HEK293 (cell line): ENCODE measurements at regions not wholly inside any gene's neighbourhood (a gene's known extent, or its start where the extent isn't known, plus 50 kb on each side); places are given as distances from the start of the nearest gene placed in this dataset.

ENCODE experiments used
- CTCF ChIA-PET: fragments of 350-600 bp; formaldehyde crosslinking; extraction: SDS; loops from one replicate; lab custom pipeline; 2021; ENCODE audit warnings: antibody characterized with exemption; lab: Yijun Ruan, JAX
- POLR2A ChIA-PET: fragments of 300-600 bp; formaldehyde crosslinking; extraction: SDS; loops from one replicate; lab custom pipeline; 2020; ENCODE audit warnings: antibody characterized with exemption, inconsistent platforms; lab: Yijun Ruan, JAX
- H3K27ac ChIP-seq: fragments of 200-500 bp; sonication (Bioruptor generic); 2 replicates; pipeline ENCODE4 v1.5.1; 2014; ENCODE audit warnings: low read depth, low read length, control low read depth, inconsistent platforms; ENCODE audit errors: extremely low read depth
- H3K36me3 ChIP-seq, 2 experiments: fragments of 200-500 bp in 1 of 2; sonication (Bioruptor generic) in 1 of 2; 1 replicate in 1 of 2; 2 replicates in 1 of 2; pipeline ENCODE4 v1.5.1; 2014 to 2017; ENCODE audit warnings: inconsistent platforms in 2 of 2, low read length in 2 of 2; ENCODE audit not compliant: control insufficient read depth in 2 of 2, insufficient read depth in 1 of 2
- H3K4me1 ChIP-seq: fragments of 200-500 bp; sonication (Bioruptor generic); 2 replicates; pipeline ENCODE4 v1.5.1; 2014; ENCODE audit warnings: mild to moderate bottlenecking, low read length, inconsistent platforms; ENCODE audit not compliant: control insufficient read depth, insufficient read depth
- H3K4me3 ChIP-seq: 2 replicates; pipeline ENCODE4 v1.5.1; 2011; ENCODE audit warnings: low read depth, mild to moderate bottlenecking, control low read depth, low read length, moderate library complexity
- H3K9me3 ChIP-seq: fragments of 200-500 bp; sonication (Bioruptor generic); 2 replicates; pipeline ENCODE4 v1.5.1; 2014; ENCODE audit warnings: low read depth, low read length, inconsistent platforms; ENCODE audit not compliant: control insufficient read depth, insufficient read depth
- BCL11B ChIP-seq: fragments of 450-650 bp; formaldehyde crosslinking; IDR thresholded peaks from 2 replicates; pipeline ENCODE4 v1.5.1; 2016; ENCODE audit warnings: low read depth, missing biosample characterization, missing genetic modification characterization
- HIC1 ChIP-seq: fragments of 450-650 bp; formaldehyde crosslinking; IDR thresholded peaks from 2 replicates; pipeline ENCODE4 v1.5.1; 2016; ENCODE audit warnings: missing biosample characterization, missing genetic modification characterization
- KLF8 ChIP-seq: fragments of 450-650 bp; formaldehyde crosslinking; IDR thresholded peaks from 2 replicates; pipeline ENCODE4 v1.5.1; 2016; ENCODE audit warnings: missing biosample characterization, missing genetic modification characterization
- KLF9 ChIP-seq: fragments of 450-650 bp; formaldehyde crosslinking; IDR thresholded peaks from 2 replicates; pipeline ENCODE4 v1.5.1; 2016; ENCODE audit warnings: missing biosample characterization, missing genetic modification characterization, low read depth
- OSR2 ChIP-seq: fragments of 450-650 bp; formaldehyde crosslinking; IDR thresholded peaks from 2 replicates; pipeline ENCODE4 v1.5.1; 2016; ENCODE audit warnings: missing biosample characterization, missing genetic modification characterization
- REPIN1 ChIP-seq: fragments of 450-650 bp; formaldehyde crosslinking; IDR thresholded peaks from 2 replicates; pipeline ENCODE4 v1.5.1; 2017; ENCODE audit warnings: missing biosample characterization, missing genetic modification characterization, low read depth
- REST ChIP-seq: fragments of 450-650 bp; formaldehyde crosslinking; IDR thresholded peaks from 2 replicates; pipeline ENCODE4 v1.5.1; 2016; ENCODE audit warnings: missing biosample characterization, missing genetic modification characterization
- SCRT2 ChIP-seq: fragments of 450-650 bp; formaldehyde crosslinking; IDR thresholded peaks from 2 replicates; pipeline ENCODE4 v1.5.1; 2016; ENCODE audit warnings: missing biosample characterization, missing genetic modification characterization
- ZBTB10 ChIP-seq: fragments of 450-650 bp; formaldehyde crosslinking; IDR thresholded peaks from 2 replicates; pipeline ENCODE4 v1.5.1; 2016; ENCODE audit warnings: missing biosample characterization, missing genetic modification characterization
- ZFP3 ChIP-seq: fragments of 450-650 bp; formaldehyde crosslinking; IDR thresholded peaks from 2 replicates; pipeline ENCODE4 v1.5.1; 2016; ENCODE audit warnings: low read depth, missing biosample characterization, missing genetic modification characterization
- ZNF10 ChIP-seq: fragments of 450-650 bp; formaldehyde crosslinking; IDR thresholded peaks from 2 replicates; pipeline ENCODE4 v1.5.1; 2017; ENCODE audit warnings: missing biosample characterization, missing genetic modification characterization
- ZNF146 ChIP-seq: fragments of 450-650 bp; formaldehyde crosslinking; IDR thresholded peaks from 2 replicates; pipeline ENCODE4 v1.5.1; 2016; ENCODE audit warnings: missing biosample characterization, missing genetic modification characterization
- ZNF223 ChIP-seq: fragments of 450-650 bp; formaldehyde crosslinking; IDR thresholded peaks from 2 replicates; pipeline ENCODE4 v1.5.1; 2016; ENCODE audit warnings: missing biosample characterization, missing genetic modification characterization
- ZNF280C ChIP-seq: fragments of 450-650 bp; formaldehyde crosslinking; IDR thresholded peaks from 2 replicates; pipeline ENCODE4 v1.5.1; 2016; ENCODE audit warnings: missing biosample characterization, missing genetic modification characterization
- ZNF354C ChIP-seq: fragments of 450-650 bp; formaldehyde crosslinking; IDR thresholded peaks from 2 replicates; pipeline ENCODE4 v1.5.1; 2016; ENCODE audit warnings: missing biosample characterization, missing genetic modification characterization, low read depth, borderline replicate concordance
- ZNF366 ChIP-seq: fragments of 450-650 bp; formaldehyde crosslinking; conservative IDR thresholded peaks from 2 replicates; pipeline ENCODE4 v1.5.1; 2016; ENCODE audit warnings: missing biosample characterization, missing genetic modification characterization
- ZNF394 ChIP-seq: fragments of 450-650 bp; formaldehyde crosslinking; IDR thresholded peaks from 2 replicates; pipeline ENCODE4 v1.5.1; 2016; ENCODE audit warnings: missing biosample characterization, missing genetic modification characterization, mild to moderate bottlenecking, moderate library complexity, borderline replicate concordance
- ZNF529 ChIP-seq: fragments of 450-650 bp; formaldehyde crosslinking; IDR thresholded peaks from 2 replicates; pipeline ENCODE4 v1.5.1; 2017; ENCODE audit warnings: missing genetic modification characterization, missing biosample characterization; ENCODE audit not compliant: insufficient replicate concordance
- ZNF623 ChIP-seq: fragments of 450-650 bp; formaldehyde crosslinking; IDR thresholded peaks from 2 replicates; pipeline ENCODE4 v1.5.1; 2016; ENCODE audit warnings: missing biosample characterization, missing genetic modification characterization
- ZNF664 ChIP-seq: fragments of 450-650 bp; formaldehyde crosslinking; IDR thresholded peaks from 2 replicates; pipeline ENCODE4 v1.5.1; 2016; ENCODE audit warnings: missing biosample characterization, missing genetic modification characterization
- ZNF776 ChIP-seq: fragments of 450-650 bp; formaldehyde crosslinking; IDR thresholded peaks from 2 replicates; pipeline ENCODE4 v1.5.0; 2017; ENCODE audit warnings: missing biosample characterization, missing genetic modification characterization, borderline replicate concordance

GRCh38 chr4:85407546-85407945, 67.4 kb upstream of the ARHGAP24 start:
- Histone ChIP-seq H3K9me3 (no peaks in the 10 kb centered on the region), H3K27ac (no peak overlapping the region), H3K4me3 (no peak overlapping the region), H3K36me3 (no peaks in the 10 kb centered on the region), H3K4me1 (no peaks in the 10 kb centered on the region)
- CTCF ChIA-PET = interaction anchor here (0.9 kb wide), 1 partner anchor 189 kb away, joined by 3 read pairs; no protein-coding TSS in a partner anchor
- POLR2A ChIA-PET = no interaction called here
- TF ChIP-seq OSR2 (no peak), ZNF366 (tag by site-specific recombination) (no peak), ZNF529 (tag by site-specific recombination) (no peak), ZNF223 (tag by site-specific recombination) (no peak), BCL11B (tag by site-specific recombination) (no peak), ZNF354C (tag by site-specific recombination) (no peak), ZNF10 (tag by site-specific recombination) (no peak), REPIN1 (no peak), ZFP3 (tag by site-specific recombination) (no peak), ZNF623 (tag by site-specific recombination) (no peak), KLF9 (tag by site-specific recombination) (no peak), ZNF146 (tag by site-specific recombination) (no peak), ZBTB10 (tag by site-specific recombination) (no peak), ZNF394 (tag by site-specific recombination) (no peak)

GRCh38 chr4:85408301-85408700, 66.6 kb upstream of the ARHGAP24 start:
- POLR2A ChIA-PET = no interaction called here
- no peaks in the 10 kb centered on the region for H3K36me3 ChIP-seq
- CTCF ChIA-PET = no interaction called here
- TF ChIP-seq ZNF776 (tag by site-specific recombination) = no peak
- TF ChIP-seq HIC1 (tag by site-specific recombination) = no peak
- no peak for TF ChIP-seq ZNF664 (tag by site-specific recombination)
- no peak for TF ChIP-seq ZNF280C
- TF ChIP-seq REPIN1 = no peak
- no peak for TF ChIP-seq SCRT2 (tag by site-specific recombination)
- TF ChIP-seq KLF8 (tag by site-specific recombination) = no peak
- TF ChIP-seq REST (tag by site-specific recombination) = no peak

More at GRCh38 chr4:85408301-85408700, 66.6 kb upstream of the ARHGAP24 start:
- H3K4me1 ChIP-seq = no peaks in the 10 kb centered on the region
- H3K4me3 ChIP-seq = no peak overlapping the region
- no peak overlapping the region for H3K27ac ChIP-seq
- no peaks in the 10 kb centered on the region for H3K9me3 ChIP-seq
